HG03442 (cell line): ENCODE measurements at regions not wholly inside any gene's neighbourhood (a gene's known extent, or its start where the extent isn't known, plus 50 kb on each side); places are given as distances from the start of the nearest gene placed in this dataset.
"Not testable (repeated sequence)": the region's sequence is repeated elsewhere in the genome, so short reads cannot be mapped to it uniquely, and the experiment has no call there.

Source experiments
- ATAC-seq: cut with Tn5 transposase; IDR thresholded peaks from one replicate; pipeline ENCODE4 v1.9.1; 2021; ENCODE audit warnings: mild to moderate bottlenecking, moderate library complexity; ENCODE audit not compliant: unreplicated experiment

DNA sequence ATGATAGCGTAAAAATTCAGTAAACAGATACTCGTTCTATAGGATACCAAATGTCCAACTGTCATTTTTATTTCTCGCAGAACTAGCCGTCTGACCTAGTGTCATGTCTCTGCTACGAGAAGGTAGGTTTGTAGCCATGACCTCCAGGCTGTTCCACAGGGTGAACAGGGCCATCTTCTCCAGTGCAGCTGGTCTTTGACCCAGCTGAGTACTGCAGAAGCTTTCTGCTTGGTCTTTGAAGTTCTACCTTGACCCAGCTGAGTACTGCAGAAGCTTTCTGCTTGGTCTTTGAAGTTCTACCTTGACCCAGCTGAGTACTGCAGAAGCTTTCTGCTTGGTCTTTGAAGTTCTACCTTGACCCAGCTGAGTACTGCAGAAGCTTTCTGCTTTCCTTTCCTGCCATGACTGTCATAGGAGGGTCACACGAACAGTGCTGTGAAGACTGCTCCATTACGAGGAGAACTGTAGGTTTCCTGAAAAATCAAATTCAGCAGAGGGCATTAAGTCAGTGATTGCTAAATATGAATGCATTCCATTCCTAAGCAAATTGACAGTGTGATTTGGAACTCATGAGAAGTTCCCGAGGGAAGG is 532.8 kb upstream of the NRP1 start:
- not testable (repeated sequence) for ATAC-seq

DNA sequence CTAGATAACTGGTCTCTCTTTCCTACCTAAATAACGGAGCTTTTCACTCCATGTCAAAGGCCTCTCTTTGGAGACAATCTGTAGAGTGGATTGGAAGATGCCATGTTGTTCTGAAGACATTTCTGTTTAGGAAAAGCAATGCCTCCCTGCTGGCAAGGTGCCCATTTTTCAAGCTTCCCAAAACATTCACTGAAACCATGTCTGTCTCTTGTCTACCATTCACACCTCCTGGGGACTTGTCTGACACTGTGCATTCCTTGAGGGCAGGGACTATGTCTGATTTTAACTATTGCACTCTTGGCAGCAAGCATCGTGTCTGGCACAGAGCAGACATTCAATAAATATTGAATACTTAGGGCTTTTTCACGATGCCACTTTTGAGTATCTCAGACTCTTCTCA is 528.9 kb upstream of the NRP1 start:
- no peak for ATAC-seq

DNA sequence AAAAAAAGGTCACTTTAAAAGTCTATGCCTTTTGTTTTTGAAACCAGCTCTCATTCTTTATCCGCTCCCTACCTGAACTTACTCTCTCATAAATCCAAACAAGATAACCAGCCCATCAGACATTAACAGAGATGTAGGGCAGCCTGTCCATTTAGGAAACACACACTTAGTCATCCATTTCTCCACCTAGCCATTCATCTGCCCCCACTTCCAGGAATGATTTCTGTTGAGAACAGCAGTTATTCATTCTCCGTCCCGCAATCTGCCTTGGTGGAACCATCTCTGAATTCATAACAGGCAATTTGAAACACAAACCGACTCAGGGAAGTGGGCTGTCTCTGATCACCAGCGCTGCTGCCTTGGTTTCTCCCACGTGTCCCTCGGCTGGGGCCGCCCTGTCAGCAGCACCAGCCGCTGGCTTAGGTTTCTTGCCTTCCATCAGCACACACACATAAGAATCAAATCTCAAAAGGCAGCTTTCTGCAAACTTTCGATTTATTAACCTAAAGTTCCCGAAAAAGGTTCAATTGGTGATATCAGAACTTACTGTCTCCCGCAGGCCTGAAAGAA is 528.2 kb upstream of the NRP1 start:
- no peak for ATAC-seq

DNA sequence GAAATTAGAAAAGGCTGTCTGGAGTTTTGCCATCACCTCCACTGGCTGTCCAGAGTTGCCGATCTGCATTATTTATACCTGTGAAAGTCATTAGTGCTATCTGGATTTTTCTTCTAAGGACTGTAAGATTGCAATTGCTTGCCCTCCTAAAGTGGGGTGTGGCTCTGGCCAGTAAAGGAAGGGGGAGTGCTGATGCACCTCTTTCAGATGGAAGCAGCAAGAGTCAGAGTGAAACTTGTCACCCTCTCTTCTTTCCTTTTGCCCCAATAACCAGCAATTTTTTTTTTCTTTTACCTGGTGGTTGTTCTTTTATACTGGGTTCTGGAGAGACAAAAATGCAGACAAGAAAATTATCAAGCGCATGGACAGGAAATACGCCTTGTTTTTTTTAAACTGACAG is 527.4 kb upstream of the NRP1 start:
- no peak for ATAC-seq

DNA sequence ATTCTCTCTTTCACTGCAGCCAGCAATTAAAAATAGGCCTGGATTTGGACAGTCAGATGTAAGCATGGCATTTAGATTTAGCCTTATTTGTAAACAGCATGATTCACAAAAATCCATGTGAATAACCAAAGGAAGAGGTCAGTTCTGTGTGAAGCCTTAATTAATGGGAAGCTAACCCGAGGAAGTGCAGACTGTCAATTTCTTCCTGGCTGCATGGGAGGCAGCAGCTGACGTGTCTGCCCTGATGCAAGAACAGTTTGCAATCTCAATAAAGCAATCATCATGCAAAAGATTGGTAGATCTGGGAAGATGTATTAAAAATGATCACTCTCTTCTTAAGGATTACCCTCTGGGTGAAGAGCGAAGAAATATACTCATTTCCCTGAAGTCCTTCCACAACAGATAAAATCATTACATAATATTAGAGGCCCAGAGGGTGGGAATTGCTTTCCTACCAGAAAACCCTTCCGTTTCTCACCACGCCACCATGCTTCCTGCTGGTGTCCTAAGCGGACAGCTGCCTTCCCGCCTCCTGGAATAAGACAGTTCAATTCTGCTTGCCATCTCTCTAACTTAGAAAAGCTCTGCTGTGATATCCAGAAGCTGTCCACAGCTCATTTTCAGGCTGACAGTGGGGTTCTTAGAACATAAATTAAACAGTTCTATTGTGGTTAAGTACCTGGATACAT is 526.7 kb upstream of the NRP1 start:
- ATAC-seq = no peak

GRCh38 chr10:33860552-33860951 is 526.1 kb upstream of the NRP1 start:
- ATAC-seq = no peak

- no peak for ATAC-seq
Observed at GRCh38 chr10:33859319-33860022, 525.0 kb upstream of the NRP1 start.

- no peak for ATAC-seq
Observed at GRCh38 chr10:33858326-33858725, 523.9 kb upstream of the NRP1 start.

DNA sequence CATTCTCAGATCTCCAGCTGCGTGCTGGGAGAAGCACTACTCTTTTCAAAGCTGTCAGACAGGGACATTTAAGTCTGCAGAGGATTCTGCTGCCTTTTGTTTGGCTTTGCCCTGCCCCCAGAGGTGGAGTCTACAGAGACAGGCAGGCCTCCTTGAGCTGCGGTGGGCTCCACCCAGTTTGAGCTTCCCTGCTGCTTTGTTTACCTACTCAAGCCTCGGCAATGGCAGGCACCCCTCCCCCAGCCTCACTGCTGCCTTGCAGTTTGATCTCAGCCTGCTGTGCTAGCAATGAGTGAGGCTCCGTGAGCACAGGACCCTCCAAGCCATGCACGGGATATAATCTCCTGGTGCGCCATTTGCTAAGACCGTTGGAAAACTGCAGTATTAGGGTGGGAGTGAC is 518.8 kb upstream of the NRP1 start:
- not testable (repeated sequence) for ATAC-seq

GRCh38 chr10:33843379-33843778 is 508.9 kb upstream of the NRP1 start:
- ATAC-seq = no peak

- no peak for ATAC-seq
Observed at GRCh38 chr10:33841678-33842077, 507.2 kb upstream of the NRP1 start.

DNA sequence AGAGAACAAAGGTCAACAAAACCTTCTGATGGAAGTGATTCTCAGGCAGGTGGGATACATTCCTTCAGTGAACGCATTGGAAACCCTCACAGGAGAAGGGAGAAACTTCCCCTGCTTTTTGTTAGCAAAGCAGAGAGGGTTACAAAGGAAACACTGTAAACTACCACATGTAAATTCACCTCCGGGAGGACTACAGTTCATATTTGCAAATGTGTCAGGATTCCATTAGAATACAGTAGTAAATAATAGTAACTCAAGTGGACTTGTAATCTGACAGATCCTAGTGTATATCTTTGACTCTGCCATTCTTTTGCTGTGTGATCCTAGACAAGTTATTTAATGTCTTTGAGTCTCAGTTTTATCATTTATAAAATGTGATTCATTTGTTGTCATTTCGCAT is 504.3 kb upstream of the NRP1 start:
- no peak for ATAC-seq

GRCh38 chr10:33837736-33838135 is 503.3 kb upstream of the NRP1 start:
- ATAC-seq = no peak

GRCh38 chr10:33835556-33835955 is 501.1 kb upstream of the NRP1 start:
- ATAC-seq = no peak

- ATAC-seq = no peak
Observed at GRCh38 chr10:33833566-33833965, 499.1 kb upstream of the NRP1 start.

- no peak for ATAC-seq
Observed at GRCh38 chr10:33832124-33832787, 497.8 kb upstream of the NRP1 start.

- ATAC-seq = no peak
Observed at GRCh38 chr10:33831591-33831990, 497.1 kb upstream of the NRP1 start.

DNA sequence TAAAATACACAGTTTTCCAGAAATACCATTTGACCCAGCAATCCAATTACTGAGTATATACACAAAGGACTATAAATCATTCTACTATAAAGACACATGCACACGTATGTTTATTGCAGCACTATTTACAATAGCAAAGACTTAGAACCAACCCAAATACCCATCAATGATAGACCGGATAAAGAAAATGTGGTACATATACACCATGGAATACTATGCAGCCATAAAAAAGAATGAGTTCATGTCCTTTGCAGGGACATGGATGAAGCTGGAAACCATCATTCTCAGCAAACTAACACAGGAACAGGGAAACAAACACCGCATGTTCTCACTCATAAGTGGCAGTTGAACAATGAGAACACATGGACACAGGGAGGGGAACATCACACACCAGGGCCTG is 495.4 kb upstream of the NRP1 start:
- ATAC-seq = not testable (repeated sequence)

- ATAC-seq = no peak
Observed at GRCh38 chr10:33828592-33828991, 494.1 kb upstream of the NRP1 start.

GRCh38 chr10:33826186-33826585 is 491.7 kb upstream of the NRP1 start:
- no peak for ATAC-seq

GRCh38 chr10:33822774-33823173 is 488.3 kb upstream of the NRP1 start:
- ATAC-seq = no peak
